GM13977 (cell line): ENCODE measurements at regions not wholly inside any gene's neighbourhood (a gene's known extent, or its start where the extent isn't known, plus 50 kb on each side); places are given as distances from the start of the nearest gene placed in this dataset.

ENCODE experiments used
- DNase-seq: peaks from one replicate; pipeline ENCODE4 v3.0.0; 2012; ENCODE audit warnings: low spot score
- CTCF ChIP-seq: IDR thresholded peaks from 2 replicates; pipeline ENCODE4 v1.5.1; 2012; ENCODE audit warnings: mild to moderate bottlenecking, control low read depth; ENCODE audit not compliant: insufficient read depth; ENCODE audit errors: extremely low read depth, missing control alignments
- in situ Hi-C: fragments of 300-500 bp; cut with MboI; formaldehyde crosslinking; loops from one replicate; pipeline ENCODE4 v1.12.0; 2022; ENCODE audit warnings: low sequenced_read_pairs, low pct_unique_long_range_greater_than_20kb, mixed read lengths, inconsistent platforms; ENCODE audit not compliant: unreplicated experiment

DNA sequence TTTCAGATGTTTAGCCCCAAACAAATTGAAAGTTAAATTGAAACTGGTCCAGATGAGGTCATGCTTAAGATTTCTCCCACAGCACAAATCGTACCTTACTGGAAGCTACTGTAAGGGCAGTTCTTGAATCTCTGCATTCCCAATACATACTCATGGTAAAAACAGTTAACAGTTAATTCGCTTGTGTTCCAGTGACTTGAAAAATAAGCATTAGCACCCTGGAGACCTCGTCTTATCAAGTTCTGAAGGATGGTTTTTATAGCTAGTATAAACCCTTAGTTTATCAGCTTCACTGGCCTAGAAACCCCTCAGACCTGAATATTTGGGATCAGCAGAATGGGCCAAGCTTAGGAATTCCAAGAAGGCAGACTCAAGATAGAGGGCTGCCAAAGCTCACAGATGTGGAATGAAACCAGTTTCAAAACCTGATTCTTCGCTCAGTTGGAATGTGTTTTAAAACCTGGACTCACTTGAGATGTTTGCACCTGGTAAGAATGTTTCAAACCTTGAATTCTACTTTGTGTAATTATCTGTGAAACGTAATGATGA lies 103.6 kb downstream of the C9orf152 start:
- no peak for TF ChIP-seq CTCF
- DNase-seq, result no peak
- in situ Hi-C loops, result no loop called here

DNA sequence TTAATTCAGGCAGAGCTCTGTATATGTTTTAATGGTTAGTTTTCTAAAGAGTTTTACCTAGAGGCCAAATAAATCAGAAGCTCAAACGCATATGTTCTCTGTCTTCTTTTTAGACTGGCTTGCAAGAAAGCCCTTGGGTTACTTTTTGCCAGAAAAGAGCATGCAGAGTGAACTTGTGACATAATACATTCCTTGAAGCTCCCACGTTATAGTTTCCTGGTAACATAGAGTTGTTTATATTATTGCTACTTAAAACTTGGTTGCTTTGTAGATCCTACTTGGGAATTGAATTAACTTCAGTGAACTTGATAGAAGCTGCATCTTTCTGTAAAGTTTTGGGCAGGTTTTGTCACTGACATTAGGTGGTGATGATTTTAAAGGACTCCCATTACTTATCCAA lies 102.9 kb downstream of the C9orf152 start:
- TF ChIP-seq CTCF, result no peak
- no peak for DNase-seq
- in situ Hi-C loops, result no loop called here

GRCh38 chr9:110106661-110107060 lies 101.3 kb downstream of the C9orf152 start:
- in situ Hi-C loops, result no loop called here
- no peak for DNase-seq

GRCh38 chr9:110109333-110110092 lies 98.4 kb downstream of the C9orf152 start:
- in situ Hi-C loops, result no loop called here
- TF ChIP-seq CTCF, result no peak
- DNase-seq, result no peak

More at GRCh38 chr9:110106661-110107060, 101.3 kb downstream of the C9orf152 start:
- no peak for TF ChIP-seq CTCF

GRCh38 chr9:110110154-110110553 lies 97.8 kb downstream of the C9orf152 start:
- TF ChIP-seq CTCF, result no peak
- in situ Hi-C loops, result no loop called here
- peak; percentile 31 for DNase-seq

DNA sequence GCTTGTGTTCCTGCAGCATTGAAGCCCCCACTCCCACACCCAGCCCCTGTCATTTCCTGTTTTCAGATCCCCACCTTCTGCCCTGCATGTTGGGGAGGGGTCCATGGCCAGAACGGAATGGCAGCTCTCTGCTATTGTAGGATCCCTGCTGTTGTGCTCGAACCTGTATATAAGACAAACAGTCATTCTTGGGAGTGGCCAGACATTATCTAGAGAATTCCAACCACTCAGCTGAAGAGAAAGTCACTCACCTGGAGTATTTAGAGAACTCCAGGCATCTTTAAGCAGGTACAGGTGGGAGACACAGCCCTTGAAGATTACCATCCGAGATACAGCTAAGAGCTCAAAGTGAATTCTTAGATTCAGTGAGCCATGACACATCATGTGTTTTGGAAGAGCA lies 96.1 kb downstream of the C9orf152 start:
- DNase-seq, result no peak
- TF ChIP-seq CTCF, result no peak
- in situ Hi-C loops, result no loop called here
